GM12892 (cell line): ENCODE measurements at regions not wholly inside any gene's neighbourhood (a gene's known extent, or its start where the extent isn't known, plus 50 kb on each side); places are given as distances from the start of the nearest gene placed in this dataset.

Experiments used
- DNase-seq: peaks from one replicate; pipeline ENCODE4 v3.0.0; 2011; ENCODE audit not compliant: insufficient read length
- FAIRE-seq: peaks from 2 replicates; lab custom pipeline; 2011; peaks lifted over from hg19 to GRCh38; lab: Jason Lieb, UNC
- POLR2A ChIP-seq: IDR thresholded peaks from 2 replicates; pipeline ENCODE4 v1.6.1; 2011; ENCODE audit warnings: low read depth, low read length, control low read depth
- POLR2AphosphoS5 ChIP-seq: IDR thresholded peaks from 2 replicates; pipeline ENCODE4 v1.6.1; 2011; ENCODE audit warnings: low read depth, low read length, control low read depth
- TAF1 ChIP-seq: IDR thresholded peaks from 2 replicates; pipeline ENCODE4 v1.6.1; 2011; ENCODE audit warnings: low read depth, mild to moderate bottlenecking, control low read depth, low read length, borderline replicate concordance

DNA sequence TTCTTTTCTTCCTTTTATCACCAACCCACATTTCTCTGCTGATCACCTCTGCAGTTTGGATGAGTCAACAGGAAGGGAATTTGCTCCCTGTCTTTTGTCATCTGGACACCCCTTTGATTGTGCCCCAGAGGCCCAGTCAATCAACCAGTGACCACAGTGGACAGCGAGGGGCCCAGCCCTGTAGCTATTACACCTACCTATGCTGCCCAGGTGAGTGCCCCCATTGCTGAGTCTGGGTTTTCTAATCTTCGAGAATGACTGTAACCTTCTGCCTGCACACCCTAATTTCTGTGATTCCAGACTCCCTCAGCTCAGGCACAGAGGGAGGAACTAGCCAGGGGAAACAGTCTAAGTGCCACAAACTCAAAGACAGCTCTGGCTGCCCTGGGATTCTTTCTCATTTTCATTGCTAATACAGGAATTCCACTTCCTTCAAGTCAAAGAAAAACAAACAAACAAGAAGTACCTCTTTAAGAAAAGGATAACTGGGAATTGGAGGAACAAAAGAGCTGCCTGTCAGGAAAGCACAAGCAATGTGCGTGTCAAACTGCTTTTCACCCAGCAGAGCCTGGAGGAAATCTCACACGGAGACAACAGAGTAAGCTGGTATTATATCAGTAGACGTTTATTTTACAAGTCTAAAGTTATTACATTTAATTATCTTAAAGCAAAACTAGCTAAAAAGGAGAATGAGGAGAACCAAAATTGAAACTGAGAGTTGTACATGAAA, 311.1 kb downstream of the AJAP1 start:
- TF ChIP-seq POLR2A = no peak
- no peak for TF ChIP-seq TAF1
- TF ChIP-seq POLR2AphosphoS5 = no peak
- FAIRE-seq (no peak), DNase-seq (no peak)

DNA sequence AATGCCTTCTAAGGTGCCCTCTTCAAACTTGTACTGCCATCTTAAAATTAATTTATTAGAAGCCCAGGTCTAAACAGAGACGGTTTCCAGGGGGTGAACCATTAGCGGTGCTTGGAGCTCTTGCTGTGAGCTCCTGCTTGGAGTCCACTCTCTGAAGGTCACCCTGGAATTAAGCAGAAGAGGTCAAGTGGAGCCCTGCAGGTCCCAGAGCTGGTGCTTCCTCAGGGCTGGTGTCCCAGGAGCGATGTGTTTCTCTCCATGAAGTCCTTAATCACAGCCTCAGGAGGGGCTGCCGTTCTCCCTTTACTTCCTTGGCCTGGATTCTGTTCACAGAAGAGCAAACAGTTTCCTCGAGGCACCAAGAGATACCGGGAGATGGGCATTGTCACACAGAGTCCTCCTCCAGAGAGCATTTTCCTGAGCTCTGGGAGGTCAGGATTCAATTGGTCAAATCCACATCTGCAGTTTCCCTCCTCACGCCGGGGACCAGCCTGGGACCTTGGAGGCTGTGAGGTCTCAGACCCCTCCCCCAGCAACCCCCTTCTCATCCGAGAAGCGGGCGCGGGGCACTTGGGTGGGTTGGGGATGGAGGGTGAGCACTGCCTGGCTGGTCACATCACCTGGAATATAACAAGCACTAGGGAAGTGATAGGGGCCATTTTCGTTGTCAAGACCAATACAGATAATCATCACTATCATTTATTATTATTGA, 310.4 kb downstream of the AJAP1 start:
- no peak for DNase-seq
- TF ChIP-seq POLR2AphosphoS5 (no peak), POLR2A (no peak)
- no peak for FAIRE-seq

DNA sequence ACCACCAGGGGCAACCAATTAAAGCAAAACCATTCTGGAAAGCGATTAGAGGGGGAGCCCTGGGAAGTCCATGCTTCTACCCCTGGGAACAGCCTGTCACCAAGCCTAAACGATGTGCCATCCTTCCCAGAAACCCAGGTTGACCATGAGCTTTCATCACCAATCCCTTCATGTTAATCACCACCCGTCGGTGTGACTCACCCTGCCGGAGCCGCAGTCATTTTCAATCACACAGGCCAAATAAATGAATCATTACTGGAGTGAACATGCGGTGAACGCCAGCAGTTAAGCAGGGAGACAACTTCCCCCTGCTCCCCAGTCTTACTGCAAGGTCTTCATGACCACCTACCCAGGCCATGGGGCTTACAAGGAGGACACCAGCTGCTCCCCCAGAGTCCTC, 308.8 kb downstream of the AJAP1 start:
- TF ChIP-seq POLR2AphosphoS5 (no peak), POLR2A (no peak), TAF1 (no peak)
- DNase-seq (no peak), FAIRE-seq (no peak)

DNA sequence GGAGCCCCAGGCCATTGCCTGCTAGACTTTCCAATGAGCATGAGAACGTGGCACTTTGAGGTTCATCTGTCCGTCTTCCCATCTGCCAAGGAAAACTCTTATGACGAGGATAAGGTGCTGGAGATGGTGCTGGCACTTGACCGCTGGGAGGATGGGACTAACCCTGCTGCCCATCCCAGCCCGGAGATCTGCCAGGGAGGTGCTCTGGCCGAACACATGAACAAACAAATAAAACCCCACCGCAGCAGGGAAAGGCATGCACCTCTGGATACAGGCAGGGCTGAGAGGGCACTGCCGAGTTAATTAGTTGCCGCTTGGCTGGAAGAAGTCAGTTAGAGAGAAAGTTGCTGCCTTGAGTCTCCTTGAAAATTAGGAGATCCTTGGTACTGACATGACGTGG, 308.4 kb downstream of the AJAP1 start:
- TF ChIP-seq POLR2A (no peak), POLR2AphosphoS5 (no peak)
- FAIRE-seq (no peak), DNase-seq (no peak)

DNA sequence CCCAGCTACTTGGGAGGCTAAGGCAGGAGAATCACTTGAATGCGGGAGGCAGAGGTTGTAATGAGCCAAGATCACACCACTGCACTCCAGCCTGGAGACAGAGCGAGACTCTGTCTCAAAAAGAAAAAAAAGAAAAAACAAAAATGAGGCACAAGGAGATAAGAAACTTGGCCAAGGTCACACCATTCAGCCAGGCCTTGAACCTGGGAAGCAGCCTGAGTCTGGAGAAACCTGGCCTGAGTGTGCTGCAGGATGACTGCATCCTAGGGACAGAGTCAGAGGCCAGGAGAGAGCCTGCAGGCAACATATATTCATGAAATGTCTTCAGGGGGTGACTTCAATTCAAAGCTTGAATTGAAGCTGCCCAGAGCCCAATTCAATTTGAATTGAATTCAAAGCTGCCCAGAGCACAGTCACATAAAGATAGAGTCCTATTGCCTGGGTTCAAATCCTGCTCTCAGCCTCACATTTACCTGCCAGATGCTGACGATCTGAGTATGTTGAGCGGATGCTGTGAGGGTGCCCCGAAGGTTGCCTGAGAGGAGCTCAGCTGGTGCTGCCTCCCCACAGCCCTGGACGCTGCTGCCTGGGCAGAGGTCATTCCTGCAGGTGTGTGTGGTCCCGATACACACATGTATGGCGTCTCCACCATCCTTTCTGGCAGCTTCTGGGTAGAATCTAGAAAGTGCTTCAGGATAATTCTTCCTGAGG, 307.7 kb downstream of the AJAP1 start:
- FAIRE-seq = no peak
- no peak for TF ChIP-seq POLR2AphosphoS5
- TF ChIP-seq POLR2A = no peak
- TF ChIP-seq TAF1 = no peak

DNA sequence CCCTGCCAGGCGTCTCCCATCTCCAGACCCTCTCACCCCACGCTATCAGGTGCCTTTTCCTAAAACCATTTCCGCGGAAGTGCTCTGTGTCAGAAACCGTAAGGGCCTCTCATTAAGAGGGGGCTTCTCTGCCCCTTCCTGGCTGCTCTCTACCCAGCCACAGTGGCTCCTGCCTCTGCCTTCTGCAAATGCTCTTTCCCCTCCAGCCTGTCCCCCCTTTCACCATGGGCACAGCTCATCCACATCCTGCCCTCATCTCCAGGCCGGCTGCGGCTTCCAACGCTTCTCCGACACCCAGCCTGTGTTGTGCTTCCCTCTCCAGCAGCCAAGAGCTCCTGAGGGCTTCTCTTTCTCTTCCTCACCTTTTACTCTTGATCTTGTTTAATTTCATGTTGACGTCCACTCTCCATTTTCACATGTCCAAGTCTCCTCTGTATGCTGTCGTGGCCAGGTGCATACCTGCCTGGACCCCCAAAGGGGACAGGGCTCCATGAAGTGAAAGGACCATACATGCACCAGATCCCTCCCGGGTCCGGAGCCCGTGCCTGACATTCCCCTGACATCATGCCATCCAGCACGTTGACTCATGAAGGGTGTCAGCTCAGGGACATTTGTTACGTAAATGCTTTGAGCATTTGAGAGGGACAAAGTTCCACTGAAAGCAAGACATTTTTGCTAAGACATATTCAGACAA, 306.5 kb downstream of the AJAP1 start:
- TF ChIP-seq POLR2AphosphoS5 = no peak
- TF ChIP-seq TAF1 = no peak
- TF ChIP-seq POLR2A = no peak
- DNase-seq = no peak
- no peak for FAIRE-seq

More for the DNA sequence above, 307.7 kb downstream of the AJAP1 start:
- no peak for DNase-seq

DNA sequence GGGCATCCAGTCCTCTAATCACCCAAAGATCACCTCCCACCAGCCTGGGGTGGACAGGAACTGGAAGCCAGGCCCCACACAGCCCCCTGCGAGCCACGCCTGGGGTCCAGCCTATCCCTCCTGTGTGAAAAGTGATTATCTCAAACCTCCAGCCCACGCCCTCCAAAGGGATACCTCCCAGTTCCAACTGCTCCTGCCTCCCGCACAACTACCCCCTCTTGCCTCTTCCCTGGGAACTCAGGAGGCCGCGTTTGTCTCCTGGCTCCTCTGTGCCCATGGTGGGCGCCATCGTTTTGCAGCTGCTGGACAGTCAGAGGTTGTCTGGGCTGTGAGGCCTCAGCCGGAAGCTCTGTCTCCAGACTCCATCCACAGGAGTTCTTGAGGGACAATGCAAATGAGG, 305.9 kb downstream of the AJAP1 start:
- DNase-seq (no peak), FAIRE-seq (no peak)
- TF ChIP-seq TAF1 (no peak), POLR2A (no peak), POLR2AphosphoS5 (no peak)

DNA sequence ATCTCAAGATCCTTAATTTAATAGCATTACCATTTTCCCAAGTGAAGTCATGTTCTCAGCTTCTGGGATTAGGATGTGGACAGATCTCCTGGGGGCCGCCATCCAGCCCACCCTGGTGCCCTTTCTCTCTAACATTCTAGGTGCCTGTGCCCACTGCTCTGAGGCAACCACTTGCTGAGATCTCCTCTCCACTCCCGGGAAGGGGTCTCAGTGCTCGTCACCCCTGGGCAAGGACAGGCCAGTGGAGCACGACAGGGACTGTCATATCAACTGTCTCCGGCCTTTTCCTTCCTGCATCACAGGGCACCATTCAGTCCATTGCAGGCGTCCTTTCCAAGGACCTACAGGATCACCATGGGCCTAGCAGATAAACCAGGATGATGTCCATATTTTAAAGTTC, 304.8 kb downstream of the AJAP1 start:
- TF ChIP-seq POLR2AphosphoS5 = no peak
- TF ChIP-seq POLR2A = no peak
- no peak for TF ChIP-seq TAF1
- DNase-seq = no peak
- no peak for FAIRE-seq

DNA sequence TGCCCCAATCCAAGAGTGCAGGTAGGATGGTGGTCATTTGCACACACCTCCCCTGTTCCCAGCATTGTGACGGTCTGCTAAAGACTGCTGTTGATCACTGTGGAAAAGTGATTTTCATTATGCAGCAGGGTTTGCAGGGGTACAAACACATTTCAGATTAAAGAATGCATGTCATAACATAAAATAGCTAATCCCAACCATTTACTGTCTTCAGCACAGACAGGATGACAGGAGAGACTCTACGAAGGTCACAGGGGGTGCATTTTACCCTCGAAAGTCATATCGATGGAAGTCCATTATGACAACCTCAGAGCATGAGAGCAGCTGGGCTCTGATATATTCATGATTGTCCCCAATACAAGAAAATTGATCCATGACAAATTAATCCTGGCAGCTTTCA, 302.6 kb downstream of the AJAP1 start:
- no peak for DNase-seq
- no peak for FAIRE-seq
- TF ChIP-seq TAF1 (no peak), POLR2A (no peak), POLR2AphosphoS5 (no peak)

DNA sequence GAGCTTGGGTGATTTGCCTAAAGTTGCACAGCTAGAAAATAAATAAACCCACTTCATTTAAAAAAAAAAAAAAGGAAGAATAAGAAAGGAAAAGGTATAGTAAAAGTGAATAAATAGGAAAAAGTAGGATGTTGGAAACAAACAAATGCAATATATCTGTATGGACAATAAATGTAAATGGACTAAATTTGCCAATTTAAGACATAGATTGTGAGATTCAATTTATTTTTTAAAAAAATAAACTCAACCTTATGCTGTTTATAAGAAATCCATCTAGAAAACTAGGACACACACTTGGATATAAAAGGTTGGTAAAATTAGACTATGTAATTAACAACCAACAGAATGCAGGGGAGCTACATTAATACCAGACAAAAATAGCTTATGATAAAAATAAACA, 300.0 kb downstream of the AJAP1 start:
- FAIRE-seq = no peak
- DNase-seq = no peak
- TF ChIP-seq POLR2AphosphoS5 = no peak
- TF ChIP-seq POLR2A = no peak
- no peak for TF ChIP-seq TAF1

DNA sequence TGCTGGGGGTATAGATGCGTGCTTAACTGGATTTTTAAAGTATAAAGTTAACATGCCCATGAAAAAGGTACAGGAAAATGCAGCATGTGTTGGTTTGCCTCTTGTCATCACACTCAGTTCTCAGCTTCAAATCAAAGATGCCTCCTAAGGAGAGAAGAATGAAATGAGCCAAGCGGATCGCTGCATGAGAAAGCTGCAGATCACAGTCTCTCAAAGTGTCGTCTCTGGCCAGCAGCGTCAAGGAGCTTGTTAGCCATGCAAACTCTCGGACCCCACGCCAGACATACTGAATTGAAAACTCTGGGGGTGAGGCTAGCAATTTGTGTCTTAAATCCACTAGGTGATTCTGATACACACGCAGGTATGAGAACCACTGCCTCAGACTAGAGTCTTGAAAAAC, 297.2 kb downstream of the AJAP1 start:
- TF ChIP-seq POLR2AphosphoS5 (no peak), TAF1 (no peak), POLR2A (no peak)
- FAIRE-seq (no peak), DNase-seq (no peak)

DNA sequence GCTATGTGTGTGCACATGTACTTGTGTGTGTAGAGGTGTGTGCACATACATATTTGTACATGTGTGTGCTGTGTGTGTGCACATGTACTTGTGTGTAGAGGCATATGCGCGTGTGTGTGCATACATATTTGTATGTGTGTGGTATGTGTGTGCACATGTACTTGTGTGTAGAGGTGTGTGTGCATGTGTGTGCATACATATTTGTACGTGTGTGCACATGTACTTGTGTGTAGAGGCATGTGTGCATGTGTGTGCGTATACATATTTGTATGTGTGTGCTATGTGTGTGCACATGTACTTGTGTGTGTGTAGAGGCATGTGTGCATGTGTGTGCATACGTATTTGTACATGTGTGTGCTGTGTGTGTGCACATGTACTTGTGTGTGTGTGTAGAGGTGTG, 291.9 kb downstream of the AJAP1 start:
- FAIRE-seq = no peak

More for the DNA sequence above, 291.9 kb downstream of the AJAP1 start:
- no peak for TF ChIP-seq TAF1
- no peak for DNase-seq
